ENCODE measurements at regions not wholly inside any gene's neighbourhood (a gene's known extent, or its start where the extent isn't known, plus 50 kb on each side); places are given as distances from the start of the nearest gene placed in this dataset.

GRCh38 chr20:40810332-40811000 is 121.4 kb upstream of the MAFB start:
- no peak for DNase-seq (ENCODE audit: low read depth)

GRCh38 chr20:40811004-40811403 is 122.0 kb upstream of the MAFB start:
- no peak overlapping the region for H3K4me3 ChIP-seq (replicated peaks; ENCODE audit: low read depth, low read length)
- TF ChIP-seq CTCF (IDR thresholded peaks at IDR 0.05; ENCODE audit: low read length, missing control alignments), result no peak
- DNase-seq (ENCODE audit: low read depth), result no peak

More at GRCh38 chr20:40810332-40811000, 121.4 kb upstream of the MAFB start:
- no peak overlapping the region for H3K4me3 ChIP-seq (replicated peaks; ENCODE audit: low read depth, low read length)
- TF ChIP-seq CTCF (IDR thresholded peaks at IDR 0.05; ENCODE audit: low read length, missing control alignments), result no peak

- TF ChIP-seq CTCF (IDR thresholded peaks at IDR 0.05; ENCODE audit: low read length, missing control alignments), result no peak
- no peak overlapping the region for H3K4me3 ChIP-seq (replicated peaks; ENCODE audit: low read depth, low read length)
These were observed 122.8 kb upstream of the MAFB start for GRCh38 chr20:40811660-40812414.

GRCh38 chr20:40812415-40812925 is 123.4 kb upstream of the MAFB start:
- H3K4me3 ChIP-seq (replicated peaks; ENCODE audit: low read depth, low read length), result no peak overlapping the region
- DNase-seq (ENCODE audit: low read depth), result no peak
- TF ChIP-seq CTCF (IDR thresholded peaks at IDR 0.05; ENCODE audit: low read length, missing control alignments), result no peak

More at GRCh38 chr20:40811660-40812414, 122.8 kb upstream of the MAFB start:
- no peak for DNase-seq (ENCODE audit: low read depth)

GRCh38 chr20:40813029-40813431 is 124.0 kb upstream of the MAFB start:
- no peak overlapping the region for H3K4me3 ChIP-seq (replicated peaks; ENCODE audit: low read depth, low read length)
- DNase-seq (ENCODE audit: low read depth), result no peak
- no peak for TF ChIP-seq CTCF (IDR thresholded peaks at IDR 0.05; ENCODE audit: low read length, missing control alignments)

- no peak for DNase-seq (ENCODE audit: low read depth)
- TF ChIP-seq CTCF (IDR thresholded peaks at IDR 0.05; ENCODE audit: low read length, missing control alignments), result no peak
- H3K4me3 ChIP-seq (replicated peaks; ENCODE audit: low read depth, low read length), result no peak overlapping the region
These were observed 124.9 kb upstream of the MAFB start for GRCh38 chr20:40813708-40814630.

All from fibroblast of pulmonary artery (primary cell).